ENCODE measurements at regions not wholly inside any gene's neighbourhood (a gene's known extent, or its start where the extent isn't known, plus 50 kb on each side); places are given as distances from the start of the nearest gene placed in this dataset.
"Not testable (repeated sequence)": the region's sequence is repeated elsewhere in the genome, so short reads cannot be mapped to it uniquely, and the experiment has no call there.

DNA sequence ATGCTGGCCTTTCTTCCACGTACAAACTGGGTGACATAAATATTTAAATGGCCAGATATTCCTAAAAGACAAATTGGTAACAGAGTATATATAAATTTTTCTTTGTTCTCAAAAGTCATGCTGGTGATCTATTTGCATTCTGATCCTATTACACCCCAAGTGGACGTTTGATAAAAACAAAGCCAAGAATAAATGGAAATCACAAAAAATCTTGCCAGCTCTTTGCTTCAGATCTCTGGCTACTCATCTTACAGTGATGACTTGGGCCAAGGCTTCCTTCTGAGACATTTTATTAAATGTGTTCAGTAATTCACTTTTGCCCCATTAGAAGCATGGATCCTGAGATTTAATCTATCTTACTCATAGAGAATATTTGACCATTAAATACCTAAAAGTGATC lies 444.3 kb upstream of the PIK3R1 start:
- Histone ChIP-seq H3K9me3 (no peaks in the 10 kb centered on the region), H3K4me1 (ENCODE audit: insufficient read depth) (no peaks in the 10 kb centered on the region), H3K4me3 (no peak overlapping the region), H3K27me3 (no peaks in the 10 kb centered on the region), H3K27ac (no peak overlapping the region), H3K36me3 (no peaks in the 10 kb centered on the region)
- DNase-seq: no peak
- WGBS, 3 donors: 48 to 51% (median 49%) methylated on average over 2 of the region's 2 CpGs
- TF ChIP-seq, protein P1, sequence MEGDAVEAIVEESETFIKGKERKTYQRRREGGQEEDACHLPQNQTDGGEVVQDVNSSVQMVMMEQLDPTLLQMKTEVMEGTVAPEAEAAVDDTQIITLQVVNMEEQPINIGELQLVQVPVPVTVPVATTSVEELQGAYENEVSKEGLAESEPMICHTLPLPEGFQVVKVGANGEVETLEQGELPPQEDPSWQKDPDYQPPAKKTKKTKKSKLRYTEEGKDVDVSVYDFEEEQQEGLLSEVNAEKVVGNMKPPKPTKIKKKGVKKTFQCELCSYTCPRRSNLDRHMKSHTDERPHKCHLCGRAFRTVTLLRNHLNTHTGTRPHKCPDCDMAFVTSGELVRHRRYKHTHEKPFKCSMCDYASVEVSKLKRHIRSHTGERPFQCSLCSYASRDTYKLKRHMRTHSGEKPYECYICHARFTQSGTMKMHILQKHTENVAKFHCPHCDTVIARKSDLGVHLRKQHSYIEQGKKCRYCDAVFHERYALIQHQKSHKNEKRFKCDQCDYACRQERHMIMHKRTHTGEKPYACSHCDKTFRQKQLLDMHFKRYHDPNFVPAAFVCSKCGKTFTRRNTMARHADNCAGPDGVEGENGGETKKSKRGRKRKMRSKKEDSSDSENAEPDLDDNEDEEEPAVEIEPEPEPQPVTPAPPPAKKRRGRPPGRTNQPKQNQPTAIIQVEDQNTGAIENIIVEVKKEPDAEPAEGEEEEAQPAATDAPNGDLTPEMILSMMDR (IDR thresholded peaks at IDR 0.05): no peak
- TF ChIP-seq EP300 (IDR thresholded peaks at IDR 0.05) (no peak), POLR2A (IDR thresholded peaks at IDR 0.05) (no peak)
- intact Hi-C loops (cut with DNase I): no loop called here

DNA sequence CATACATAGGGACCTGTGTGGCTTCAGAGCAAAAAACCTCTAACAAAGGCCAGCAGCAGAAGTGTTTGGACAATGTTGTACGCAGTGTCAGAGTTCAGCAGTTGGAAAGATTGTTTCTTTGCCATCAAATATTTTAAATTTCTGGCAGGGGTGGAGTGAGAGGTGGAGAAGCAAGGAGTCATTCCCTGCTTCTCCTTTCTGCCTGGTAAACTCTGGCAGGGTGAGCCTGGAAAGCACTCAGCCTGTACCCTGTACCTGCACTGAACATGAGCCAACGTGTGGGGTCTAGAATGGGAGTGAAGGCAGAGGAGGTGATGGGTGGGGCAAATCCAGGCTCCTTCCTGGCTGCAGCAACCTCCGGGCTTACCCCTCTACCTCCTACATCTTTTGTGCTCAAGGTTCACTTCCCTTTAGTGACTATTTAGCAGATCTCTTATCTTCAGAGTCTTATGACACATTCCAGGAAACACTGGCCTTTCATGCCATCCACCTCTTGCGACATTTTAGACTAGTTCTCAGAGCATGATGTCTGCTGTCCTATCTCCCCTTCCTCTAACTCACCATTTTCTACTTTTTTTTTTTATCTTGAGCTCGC lies 445.0 kb upstream of the PIK3R1 start:
- H3K27ac ChIP-seq: no peak overlapping the region

DNA sequence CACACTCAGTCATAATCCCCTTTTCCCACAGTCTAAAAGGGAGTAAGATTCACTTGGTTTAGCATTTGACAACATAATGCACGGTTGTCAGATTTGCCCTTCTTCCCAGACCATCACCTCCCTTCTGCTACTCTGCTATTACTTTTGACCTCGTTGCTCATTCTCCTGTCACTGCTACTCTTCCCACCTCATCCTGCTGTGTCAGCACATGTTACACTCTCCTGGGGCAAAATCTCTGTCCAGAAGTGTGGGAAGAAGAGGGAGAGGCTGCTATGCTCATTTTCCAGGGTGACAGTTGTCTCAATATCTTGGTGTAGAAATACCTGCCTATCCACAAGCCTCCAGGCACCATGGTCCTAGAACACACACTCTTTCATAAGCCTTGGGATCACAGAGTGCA lies 449.9 kb upstream of the PIK3R1 start:
- Histone ChIP-seq H3K27me3 (no peaks in the 10 kb centered on the region), H3K4me1 (ENCODE audit: insufficient read depth) (no peaks in the 10 kb centered on the region), H3K27ac (no peak overlapping the region), H3K4me3 (no peak overlapping the region), H3K9me3 (no peaks in the 10 kb centered on the region), H3K36me3 (no peaks in the 10 kb centered on the region)
- intact Hi-C loops (cut with DNase I): no loop called here
- TF ChIP-seq POLR2A (IDR thresholded peaks at IDR 0.05): no peak
- TF ChIP-seq EP300 (IDR thresholded peaks at IDR 0.05): no peak
- TF ChIP-seq, protein P1 (IDR thresholded peaks at IDR 0.05): no peak
- 72 to 77% (median 73%) methylated on average over 2 of the region's 2 CpGs for WGBS, 3 donors
- no peak for DNase-seq

More for the DNA sequence above, 445.0 kb upstream of the PIK3R1 start:
- DNase-seq: no peak
- Histone ChIP-seq H3K27me3 (no peaks in the 10 kb centered on the region), H3K36me3 (no peaks in the 10 kb centered on the region), H3K4me3 (no peak overlapping the region), H3K4me1 (ENCODE audit: insufficient read depth) (no peaks in the 10 kb centered on the region), H3K9me3 (no peaks in the 10 kb centered on the region)
- TF ChIP-seq EP300 (IDR thresholded peaks at IDR 0.05) (no peak), POLR2A (IDR thresholded peaks at IDR 0.05) (no peak)
- TF ChIP-seq, protein P1 (IDR thresholded peaks at IDR 0.05): no peak
- intact Hi-C loops (cut with DNase I): no loop called here
- WGBS, 3 donors: 82 to 88% (median 87%) methylated on average over 5 of the region's 5 CpGs

DNA sequence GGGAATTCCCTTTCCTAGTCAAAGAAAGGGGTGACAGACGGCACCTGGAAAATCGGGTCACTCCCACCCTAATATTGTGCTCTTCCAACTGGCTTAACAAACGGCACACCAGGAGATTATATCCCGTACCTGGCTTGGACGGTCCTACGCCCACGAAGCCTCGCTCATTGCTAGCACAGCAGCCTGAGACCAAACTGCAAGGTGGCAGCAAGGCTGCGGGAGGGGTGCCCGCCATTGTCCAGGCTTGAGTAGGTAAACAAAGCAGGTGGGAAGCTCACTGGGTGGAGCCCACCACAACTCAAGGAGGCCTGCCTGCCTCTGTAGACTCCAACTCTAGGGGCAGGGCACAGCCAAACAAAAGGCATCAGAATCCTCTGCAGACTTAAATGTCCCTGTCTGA lies 457.8 kb upstream of the PIK3R1 start:
- H3K27ac ChIP-seq; H3K4me1 ChIP-seq (ENCODE audit: insufficient read depth); H3K9me3 ChIP-seq; H3K27me3 ChIP-seq; intact Hi-C loops (cut with DNase I); H3K4me3 ChIP-seq; H3K36me3 ChIP-seq; DNase-seq: not testable (repeated sequence)
- WGBS, 3 donors: 93 to 98% (median 95%) methylated on average over 10 of the region's 10 CpGs

DNA sequence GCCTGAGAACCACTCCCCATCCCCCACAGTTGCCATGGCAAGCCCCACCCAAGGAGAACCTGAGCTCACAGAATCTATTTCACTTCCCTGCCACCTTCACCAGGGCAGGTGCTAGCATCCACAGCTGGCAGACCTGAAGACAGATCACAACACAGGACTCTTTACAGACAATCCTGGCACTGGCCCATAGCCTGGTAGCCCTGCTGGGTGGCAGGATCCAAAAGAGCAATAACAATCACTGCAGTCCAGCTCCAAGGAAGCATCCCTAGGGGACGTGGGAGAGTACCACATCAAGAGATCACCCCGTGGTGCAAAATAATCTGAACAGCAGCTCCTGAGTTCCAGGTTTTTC lies 463.2 kb upstream of the PIK3R1 start:
- Histone ChIP-seq H3K27ac (no peak overlapping the region), H3K4me3 (no peak overlapping the region), H3K27me3 (no peaks in the 10 kb centered on the region), H3K9me3 (no peaks in the 10 kb centered on the region), H3K36me3 (no peaks in the 10 kb centered on the region), H3K4me1 (ENCODE audit: insufficient read depth) (no peaks in the 10 kb centered on the region)
- intact Hi-C loops (cut with DNase I): loop anchor here in 1 of 4 donors (5.0 kb wide), 1 partner anchor 1455 kb away; no protein-coding TSS in a partner anchor
- TF ChIP-seq EP300 (IDR thresholded peaks at IDR 0.05): no peak
- TF ChIP-seq POLR2A (IDR thresholded peaks at IDR 0.05): no peak
- TF ChIP-seq, protein P1 (IDR thresholded peaks at IDR 0.05): no peak
- DNase-seq: no peak
- 93 to 95% (median 94%) methylated on average over 2 of the region's 2 CpGs for WGBS, 3 donors
